ENCODE measurements at regions not wholly inside any gene's neighbourhood (a gene's known extent, or its start where the extent isn't known, plus 50 kb on each side); places are given as distances from the start of the nearest gene placed in this dataset.

- DNase-seq (ENCODE audit: extremely low spot score, insufficient read length, low read depth) (no peak), FAIRE-seq (no peak)
These were observed 542.1 kb upstream of the SPHKAP start for GRCh38 chr2:228723599-228723998.

- FAIRE-seq = no peak
- no peak for DNase-seq (ENCODE audit: extremely low spot score, insufficient read length, low read depth)
These were observed 540.8 kb upstream of the SPHKAP start for GRCh38 chr2:228722311-228722710.

- DNase-seq (ENCODE audit: extremely low spot score, insufficient read length, low read depth) (no peak), FAIRE-seq (no peak)
These were observed 539.4 kb upstream of the SPHKAP start for GRCh38 chr2:228720895-228721294.

- FAIRE-seq (no peak), DNase-seq (ENCODE audit: extremely low spot score, insufficient read length, low read depth) (no peak)
These were observed 528.4 kb upstream of the SPHKAP start for GRCh38 chr2:228709788-228710371.

GRCh38 chr2:228707846-228708245 lies 526.4 kb upstream of the SPHKAP start:
- no peak for DNase-seq (ENCODE audit: extremely low spot score, insufficient read length, low read depth)
- FAIRE-seq = no peak

- FAIRE-seq (no peak), DNase-seq (ENCODE audit: extremely low spot score, insufficient read length, low read depth) (no peak)
These were observed 523.8 kb upstream of the SPHKAP start for GRCh38 chr2:228705318-228705717.

- FAIRE-seq (no peak), DNase-seq (ENCODE audit: extremely low spot score, insufficient read length, low read depth) (no peak)
These were observed 521.7 kb upstream of the SPHKAP start for GRCh38 chr2:228703152-228703551.

GRCh38 chr2:228701506-228701905 lies 520.0 kb upstream of the SPHKAP start:
- DNase-seq (ENCODE audit: extremely low spot score, insufficient read length, low read depth) (no peak), FAIRE-seq (no peak)

- no peak for FAIRE-seq
These were observed 519.2 kb upstream of the SPHKAP start for GRCh38 chr2:228700638-228701037.

GRCh38 chr2:228699888-228700287 lies 518.4 kb upstream of the SPHKAP start:
- FAIRE-seq = no peak
- no peak for DNase-seq (ENCODE audit: extremely low spot score, insufficient read length, low read depth)

More at GRCh38 chr2:228700638-228701037, 519.2 kb upstream of the SPHKAP start:
- no peak for DNase-seq (ENCODE audit: extremely low spot score, insufficient read length, low read depth)

- no peak for DNase-seq (ENCODE audit: extremely low spot score, insufficient read length, low read depth)
- FAIRE-seq = no peak
These were observed 517.9 kb upstream of the SPHKAP start for GRCh38 chr2:228699400-228699799.

- FAIRE-seq (no peak), DNase-seq (ENCODE audit: extremely low spot score, insufficient read length, low read depth) (no peak)
These were observed 517.5 kb upstream of the SPHKAP start for GRCh38 chr2:228698963-228699362.

- no peak for FAIRE-seq
- DNase-seq (ENCODE audit: extremely low spot score, insufficient read length, low read depth) = no peak
These were observed 516.0 kb upstream of the SPHKAP start for GRCh38 chr2:228697456-228697855.

GRCh38 chr2:228690681-228691080 lies 509.2 kb upstream of the SPHKAP start:
- FAIRE-seq (no peak), DNase-seq (ENCODE audit: extremely low spot score, insufficient read length, low read depth) (no peak)

GRCh38 chr2:228689053-228689452 lies 507.6 kb upstream of the SPHKAP start:
- FAIRE-seq (no peak), DNase-seq (ENCODE audit: extremely low spot score, insufficient read length, low read depth) (no peak)

- no peak for FAIRE-seq
- no peak for DNase-seq (ENCODE audit: extremely low spot score, insufficient read length, low read depth)
These were observed 506.6 kb upstream of the SPHKAP start for GRCh38 chr2:228688007-228688645.

GRCh38 chr2:228681979-228682378 lies 500.5 kb upstream of the SPHKAP start:
- FAIRE-seq = no peak
- DNase-seq (ENCODE audit: extremely low spot score, insufficient read length, low read depth) = no peak

GRCh38 chr2:228681426-228681825 lies 499.9 kb upstream of the SPHKAP start:
- FAIRE-seq = no peak
- no peak for DNase-seq (ENCODE audit: extremely low spot score, insufficient read length, low read depth)

- no peak for DNase-seq (ENCODE audit: extremely low spot score, insufficient read length, low read depth)
- no peak for FAIRE-seq
These were observed 496.6 kb upstream of the SPHKAP start for GRCh38 chr2:228678110-228678509.

- FAIRE-seq (no peak), DNase-seq (ENCODE audit: extremely low spot score, insufficient read length, low read depth) (no peak)
These were observed 494.2 kb upstream of the SPHKAP start for GRCh38 chr2:228675646-228676045.

GRCh38 chr2:228675091-228675490 lies 493.6 kb upstream of the SPHKAP start:
- no peak for FAIRE-seq
- DNase-seq (ENCODE audit: extremely low spot score, insufficient read length, low read depth) = no peak

All from GM18507 (cell line).